ENCODE measurements at regions not wholly inside any gene's neighbourhood (a gene's known extent, or its start where the extent isn't known, plus 50 kb on each side); places are given as distances from the start of the nearest gene placed in this dataset.
A peak's percentile ranks its signal among the peaks of the same experiment; 100 is the strongest.

DNA sequence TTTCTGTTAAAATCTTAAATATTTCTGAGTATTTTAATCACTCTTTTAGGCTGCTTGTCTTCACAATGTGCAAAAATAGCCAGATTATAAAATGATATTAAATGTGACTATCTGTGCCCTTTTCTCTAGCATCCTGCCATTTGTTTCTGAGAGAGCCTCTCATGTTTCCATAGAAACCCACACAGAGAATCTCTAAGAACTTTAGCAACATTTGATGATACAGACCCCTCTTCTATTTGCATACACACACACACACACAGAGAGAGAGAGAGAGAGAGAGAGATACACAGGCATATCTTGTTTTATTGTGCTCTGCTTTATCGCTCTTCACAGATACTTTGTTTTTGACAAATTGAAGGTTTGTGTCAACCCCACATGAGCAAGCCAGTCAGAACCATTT lies 134.5 kb upstream of the DDX18 start:
- no peak overlapping the region for H3K27ac ChIP-seq (ENCODE audit: low read depth, low read length)
- no peak overlapping the region for H3K4me3 ChIP-seq (ENCODE audit: low read depth, low read length)
- H3K27me3 ChIP-seq (ENCODE audit: control insufficient read depth, insufficient read depth, low read length), result no peaks in the 10 kb centered on the region
- H3K36me3 ChIP-seq (ENCODE audit: control insufficient read depth, insufficient read depth, low read length), result no peaks in the 10 kb centered on the region
- no peaks in the 10 kb centered on the region for H3K9me3 ChIP-seq (ENCODE audit: control insufficient read depth, insufficient read depth, low read length)
- no peaks in the 10 kb centered on the region for H3K4me1 ChIP-seq (ENCODE audit: control insufficient read depth, insufficient read depth, low read length)
- WGBS (ENCODE audit: insufficient coverage), result no CpG with 5 or more reads among the region's 1 CpG
- DNase-seq (ENCODE audit: low read depth in 4 of 6, low spot score in 6 of 6), result peak in 4 of 6 donors; percentile 17 to 82 (median 45)

- H3K9me3 ChIP-seq (ENCODE audit: control insufficient read depth, insufficient read depth, low read length), result no peaks in the 10 kb centered on the region
- H3K4me3 ChIP-seq (ENCODE audit: low read depth, low read length), result no peak overlapping the region
- no peaks in the 10 kb centered on the region for H3K27me3 ChIP-seq (ENCODE audit: control insufficient read depth, insufficient read depth, low read length)
- H3K27ac ChIP-seq (ENCODE audit: low read depth, low read length), result no peak overlapping the region
- H3K4me1 ChIP-seq (ENCODE audit: control insufficient read depth, insufficient read depth, low read length), result no peaks in the 10 kb centered on the region
- H3K36me3 ChIP-seq (ENCODE audit: control insufficient read depth, insufficient read depth, low read length), result no peaks in the 10 kb centered on the region
- DNase-seq (ENCODE audit: low read depth in 4 of 6, low spot score in 6 of 6), result no peak
- WGBS (ENCODE audit: insufficient coverage), result 100% methylated on average over 2 of the region's 2 CpGs
These were observed 129.6 kb upstream of the DDX18 start for GRCh38 chr2:117684919-117685318.

- DNase-seq (ENCODE audit: low read depth in 4 of 6, low spot score in 6 of 6), result no peak
- H3K4me1 ChIP-seq (ENCODE audit: control insufficient read depth, insufficient read depth, low read length), result no peaks in the 10 kb centered on the region
- H3K27me3 ChIP-seq (ENCODE audit: control insufficient read depth, insufficient read depth, low read length), result no peaks in the 10 kb centered on the region
- H3K27ac ChIP-seq (ENCODE audit: low read depth, low read length), result no peak overlapping the region
- WGBS (ENCODE audit: insufficient coverage), result 88% methylated on average over 1 of the region's 1 CpG
- H3K9me3 ChIP-seq (ENCODE audit: control insufficient read depth, insufficient read depth, low read length), result no peaks in the 10 kb centered on the region
- no peaks in the 10 kb centered on the region for H3K36me3 ChIP-seq (ENCODE audit: control insufficient read depth, insufficient read depth, low read length)
- H3K4me3 ChIP-seq (ENCODE audit: low read depth, low read length), result no peak overlapping the region
These were observed 127.8 kb upstream of the DDX18 start for GRCh38 chr2:117686699-117687098.

GRCh38 chr2:117691595-117691994 lies 122.9 kb upstream of the DDX18 start:
- H3K36me3 ChIP-seq (ENCODE audit: control insufficient read depth, insufficient read depth, low read length), result no peaks in the 10 kb centered on the region
- no peaks in the 10 kb centered on the region for H3K9me3 ChIP-seq (ENCODE audit: control insufficient read depth, insufficient read depth, low read length)
- DNase-seq (ENCODE audit: low read depth in 4 of 6, low spot score in 6 of 6), result peak in 1 of 6 donors; percentile 65
- no peaks in the 10 kb centered on the region for H3K4me1 ChIP-seq (ENCODE audit: control insufficient read depth, insufficient read depth, low read length)
- H3K27ac ChIP-seq (ENCODE audit: low read depth, low read length), result no peak overlapping the region
- H3K27me3 ChIP-seq (ENCODE audit: control insufficient read depth, insufficient read depth, low read length), result no peaks in the 10 kb centered on the region
- H3K4me3 ChIP-seq (ENCODE audit: low read depth, low read length), result no peak overlapping the region
- 63% methylated on average over 1 of the region's 2 CpGs for WGBS (ENCODE audit: insufficient coverage)

DNA sequence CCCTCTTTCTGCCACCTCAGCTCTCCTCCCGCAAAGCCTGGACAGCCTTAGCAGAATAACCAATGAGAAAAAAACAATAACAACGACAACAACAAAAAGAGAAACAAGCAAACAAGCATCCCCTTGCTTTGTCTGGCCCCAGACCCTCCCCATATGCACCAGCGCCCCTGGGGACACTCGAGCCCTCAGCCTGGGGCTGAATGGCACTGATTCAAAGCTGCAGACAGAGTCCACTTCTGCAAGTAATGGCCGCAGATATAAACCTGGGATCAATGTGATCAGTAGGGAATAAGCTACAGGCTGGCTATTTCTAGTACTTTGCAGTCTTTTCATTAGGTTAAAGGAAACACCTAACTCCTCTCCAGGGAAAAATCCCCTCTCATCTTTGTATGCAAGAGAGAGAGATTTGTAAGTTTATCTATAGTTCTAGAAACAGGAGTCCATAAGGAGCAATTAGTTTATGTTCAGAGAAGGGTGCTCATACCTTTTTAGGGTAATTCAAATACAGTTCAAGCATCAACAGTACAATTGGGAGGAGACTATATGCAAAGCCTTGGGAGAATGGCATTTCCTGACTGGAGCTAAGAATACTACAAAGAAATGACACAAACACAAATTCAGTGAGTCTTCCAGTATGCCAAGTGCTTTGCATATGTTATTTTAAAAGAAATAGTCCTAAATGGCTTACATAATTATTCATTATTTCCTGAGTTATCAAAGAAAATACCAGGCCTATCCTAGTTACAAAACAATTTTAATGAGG lies 122.3 kb upstream of the DDX18 start:
- H3K27ac ChIP-seq (ENCODE audit: low read depth, low read length), result no peak overlapping the region
- no peaks in the 10 kb centered on the region for H3K36me3 ChIP-seq (ENCODE audit: control insufficient read depth, insufficient read depth, low read length)
- no peaks in the 10 kb centered on the region for H3K9me3 ChIP-seq (ENCODE audit: control insufficient read depth, insufficient read depth, low read length)
- H3K4me3 ChIP-seq (ENCODE audit: low read depth, low read length), result no peak overlapping the region
- WGBS (ENCODE audit: insufficient coverage), result 40% methylated on average over 2 of the region's 5 CpGs
- H3K27me3 ChIP-seq (ENCODE audit: control insufficient read depth, insufficient read depth, low read length), result no peaks in the 10 kb centered on the region
- DNase-seq (ENCODE audit: low read depth in 4 of 6, low spot score in 6 of 6), result no peak
- no peaks in the 10 kb centered on the region for H3K4me1 ChIP-seq (ENCODE audit: control insufficient read depth, insufficient read depth, low read length)

GRCh38 chr2:117693154-117693553 lies 121.3 kb upstream of the DDX18 start:
- DNase-seq (ENCODE audit: low read depth in 4 of 6, low spot score in 6 of 6), result peak in 1 of 6 donors; percentile 67
- H3K9me3 ChIP-seq (ENCODE audit: control insufficient read depth, insufficient read depth, low read length), result no peaks in the 10 kb centered on the region
- no peak overlapping the region for H3K27ac ChIP-seq (ENCODE audit: low read depth, low read length)
- H3K36me3 ChIP-seq (ENCODE audit: control insufficient read depth, insufficient read depth, low read length), result no peaks in the 10 kb centered on the region
- no CpG with 5 or more reads among the region's 4 CpGs for WGBS (ENCODE audit: insufficient coverage)
- no peaks in the 10 kb centered on the region for H3K27me3 ChIP-seq (ENCODE audit: control insufficient read depth, insufficient read depth, low read length)
- no peak overlapping the region for H3K4me3 ChIP-seq (ENCODE audit: low read depth, low read length)
- no peaks in the 10 kb centered on the region for H3K4me1 ChIP-seq (ENCODE audit: control insufficient read depth, insufficient read depth, low read length)

DNA sequence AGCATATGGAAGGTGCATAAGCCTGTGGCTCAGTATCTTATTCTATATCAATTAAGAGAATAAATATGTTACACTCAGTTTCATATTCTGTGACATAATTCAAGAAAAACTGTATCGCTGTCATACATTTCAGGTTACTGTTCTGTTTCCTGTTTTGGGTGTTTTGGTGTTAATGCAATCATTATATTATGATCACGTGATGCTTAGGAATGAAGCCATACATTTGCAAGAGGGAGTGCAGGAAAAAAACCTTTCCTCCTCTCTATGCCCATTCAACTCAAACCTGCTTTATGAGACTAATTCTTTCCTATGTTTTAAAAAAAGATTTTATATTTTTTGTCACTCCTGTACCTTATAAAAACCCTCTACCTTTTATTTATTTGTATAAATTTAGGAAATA lies 120.8 kb upstream of the DDX18 start:
- H3K27me3 ChIP-seq (ENCODE audit: control insufficient read depth, insufficient read depth, low read length), result no peaks in the 10 kb centered on the region
- WGBS (ENCODE audit: insufficient coverage), result no CpG with 5 or more reads among the region's 2 CpGs

GRCh38 chr2:117698287-117698686 lies 116.2 kb upstream of the DDX18 start:
- Histone ChIP-seq H3K9me3 (ENCODE audit: control insufficient read depth, insufficient read depth, low read length) (no peaks in the 10 kb centered on the region), H3K27me3 (ENCODE audit: control insufficient read depth, insufficient read depth, low read length) (no peaks in the 10 kb centered on the region), H3K27ac (ENCODE audit: low read depth, low read length) (no peak overlapping the region), H3K36me3 (ENCODE audit: control insufficient read depth, insufficient read depth, low read length) (no peaks in the 10 kb centered on the region), H3K4me1 (ENCODE audit: control insufficient read depth, insufficient read depth, low read length) (no peaks in the 10 kb centered on the region), H3K4me3 (ENCODE audit: low read depth, low read length) (no peak overlapping the region)
- WGBS (ENCODE audit: insufficient coverage), result 100% methylated on average over 1 of the region's 4 CpGs
- DNase-seq (ENCODE audit: low read depth in 4 of 6, low spot score in 6 of 6), result no peak

More for the DNA sequence above, 120.8 kb upstream of the DDX18 start:
- DNase-seq (ENCODE audit: low read depth in 4 of 6, low spot score in 6 of 6), result peak in 1 of 6 donors; percentile 36
- Histone ChIP-seq H3K36me3 (ENCODE audit: control insufficient read depth, insufficient read depth, low read length) (no peaks in the 10 kb centered on the region), H3K4me3 (ENCODE audit: low read depth, low read length) (no peak overlapping the region), H3K9me3 (ENCODE audit: control insufficient read depth, insufficient read depth, low read length) (no peaks in the 10 kb centered on the region), H3K4me1 (ENCODE audit: control insufficient read depth, insufficient read depth, low read length) (no peaks in the 10 kb centered on the region), H3K27ac (ENCODE audit: low read depth, low read length) (no peak overlapping the region)

DNA sequence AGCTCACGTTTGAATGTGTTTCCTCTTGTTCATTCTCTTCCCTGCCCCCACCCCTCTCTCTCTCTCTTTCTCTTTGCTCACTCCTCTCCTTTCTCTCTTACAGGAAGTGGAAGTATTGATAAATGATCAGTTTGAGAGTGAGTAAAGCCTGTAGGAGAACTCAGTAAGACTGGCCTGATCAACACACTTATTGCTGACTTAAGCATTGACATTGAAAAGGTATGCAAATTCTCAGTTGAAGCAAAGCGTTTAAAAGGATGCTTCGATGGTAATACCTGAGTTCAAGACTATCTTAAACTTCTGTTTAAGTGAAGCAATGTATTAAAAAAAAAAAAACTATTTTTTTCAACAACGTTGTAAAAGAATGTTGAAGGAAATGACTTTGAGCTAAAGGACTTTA lies 115.7 kb upstream of the DDX18 start:
- DNase-seq (ENCODE audit: low read depth in 4 of 6, low spot score in 6 of 6), result no peak
- WGBS (ENCODE audit: insufficient coverage), result 20% methylated on average over 1 of the region's 4 CpGs
- Histone ChIP-seq H3K36me3 (ENCODE audit: control insufficient read depth, insufficient read depth, low read length) (no peaks in the 10 kb centered on the region), H3K4me3 (ENCODE audit: low read depth, low read length) (no peak overlapping the region), H3K9me3 (ENCODE audit: control insufficient read depth, insufficient read depth, low read length) (no peaks in the 10 kb centered on the region), H3K27me3 (ENCODE audit: control insufficient read depth, insufficient read depth, low read length) (no peaks in the 10 kb centered on the region), H3K27ac (ENCODE audit: low read depth, low read length) (no peak overlapping the region), H3K4me1 (ENCODE audit: control insufficient read depth, insufficient read depth, low read length) (no peaks in the 10 kb centered on the region)

DNA sequence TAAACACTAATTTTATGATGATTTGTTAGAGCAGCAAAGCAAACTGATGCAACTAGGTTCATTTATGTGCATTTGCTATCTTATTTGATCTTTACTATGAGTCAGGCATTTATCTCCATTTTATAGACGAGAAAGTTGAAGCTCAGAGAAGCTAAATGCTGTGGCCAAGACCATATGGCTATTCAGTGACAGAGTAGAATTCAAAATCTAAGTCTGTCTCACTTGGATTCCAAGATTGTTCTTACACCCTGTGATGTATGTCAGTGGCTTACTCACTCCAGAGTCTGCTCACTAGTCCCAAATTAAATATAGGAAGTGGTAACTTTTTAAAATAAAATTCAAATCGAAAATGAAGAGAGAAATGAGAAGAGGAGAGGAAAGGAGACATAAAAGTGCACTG lies 114.0 kb upstream of the DDX18 start:
- no peaks in the 10 kb centered on the region for H3K9me3 ChIP-seq (ENCODE audit: control insufficient read depth, insufficient read depth, low read length)
- H3K36me3 ChIP-seq (ENCODE audit: control insufficient read depth, insufficient read depth, low read length), result no peaks in the 10 kb centered on the region
- DNase-seq (ENCODE audit: low read depth in 4 of 6, low spot score in 6 of 6), result peak in 1 of 6 donors; percentile 47
- H3K27ac ChIP-seq (ENCODE audit: low read depth, low read length), result no peak overlapping the region
- no peak overlapping the region for H3K4me3 ChIP-seq (ENCODE audit: low read depth, low read length)
- no peaks in the 10 kb centered on the region for H3K27me3 ChIP-seq (ENCODE audit: control insufficient read depth, insufficient read depth, low read length)
- WGBS (ENCODE audit: insufficient coverage), result 80% methylated on average over 1 of the region's 2 CpGs
- H3K4me1 ChIP-seq (ENCODE audit: control insufficient read depth, insufficient read depth, low read length), result no peaks in the 10 kb centered on the region

All from spinal cord (tissue), 9 donors.